ENCODE measurements at regions not wholly inside any gene's neighbourhood (a gene's known extent, or its start where the extent isn't known, plus 50 kb on each side); places are given as distances from the start of the nearest gene placed in this dataset.
"Not testable (repeated sequence)": the region's sequence is repeated elsewhere in the genome, so short reads cannot be mapped to it uniquely, and the experiment has no call there.

- TF ChIP-seq CTCF (IDR thresholded peaks at IDR 0.05; ENCODE audit: low read depth, low read length, missing input control); REST (IDR thresholded peaks at IDR 0.05); EGR1 (IDR thresholded peaks at IDR 0.05; ENCODE audit: low read depth in 2 of 2); TAF1 (conservative IDR thresholded peaks at IDR 0.05): not testable (repeated sequence)
- TF ChIP-seq, protein P1, sequence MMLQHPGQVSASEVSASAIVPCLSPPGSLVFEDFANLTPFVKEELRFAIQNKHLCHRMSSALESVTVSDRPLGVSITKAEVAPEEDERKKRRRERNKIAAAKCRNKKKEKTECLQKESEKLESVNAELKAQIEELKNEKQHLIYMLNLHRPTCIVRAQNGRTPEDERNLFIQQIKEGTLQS (IDR thresholded peaks at IDR 0.05): not testable (repeated sequence)
Observed at GRCh38 chr5:123933812-123934211, 421.8 kb downstream of the CSNK1G3 start.
